ENCODE measurements at regions not wholly inside any gene's neighbourhood (a gene's known extent, or its start where the extent isn't known, plus 50 kb on each side); places are given as distances from the start of the nearest gene placed in this dataset.

GRCh38 chr10:29127037-29127700 lies 161.7 kb upstream of the LYZL1 start:
- no peak for DNase-seq (ENCODE audit: low spot score in 2 of 2)
- Mint-ChIP-seq H3K27ac (no peak overlapping the region), H3K4me1 (no peaks in the 10 kb centered on the region), H3K9me3 (no peaks in the 10 kb centered on the region), H3K36me3 (no peaks in the 10 kb centered on the region), H3K4me3 (no peak overlapping the region)
- ATAC-seq = no peak

- no peaks in the 10 kb centered on the region for H3K36me3 Mint-ChIP-seq
- H3K4me1 Mint-ChIP-seq = no peaks in the 10 kb centered on the region
- no peak overlapping the region for H3K27ac Mint-ChIP-seq
- H3K4me3 Mint-ChIP-seq = no peak overlapping the region
- ATAC-seq (no peak), DNase-seq (ENCODE audit: low spot score in 2 of 2) (no peak)
- H3K9me3 Mint-ChIP-seq = no peaks in the 10 kb centered on the region
Observed at GRCh38 chr10:29127731-29128130, 161.1 kb upstream of the LYZL1 start.

GRCh38 chr10:29130190-29130673 lies 158.6 kb upstream of the LYZL1 start:
- ATAC-seq (no peak), DNase-seq (ENCODE audit: low spot score in 2 of 2) (no peak)
- H3K4me1 Mint-ChIP-seq = no peaks in the 10 kb centered on the region
- no peaks in the 10 kb centered on the region for H3K9me3 Mint-ChIP-seq
- no peak overlapping the region for H3K27ac Mint-ChIP-seq
- H3K4me3 Mint-ChIP-seq = no peak overlapping the region
- H3K36me3 Mint-ChIP-seq = no peaks in the 10 kb centered on the region

- Mint-ChIP-seq H3K9me3 (no peaks in the 10 kb centered on the region), H3K36me3 (no peaks in the 10 kb centered on the region), H3K4me3 (no peak overlapping the region), H3K27ac (no peak overlapping the region), H3K4me1 (no peaks in the 10 kb centered on the region)
- DNase-seq (ENCODE audit: low spot score in 2 of 2) = no peak
- no peak for ATAC-seq
Observed at GRCh38 chr10:29131952-29132547, 156.8 kb upstream of the LYZL1 start.

- no peaks in the 10 kb centered on the region for H3K4me1 Mint-ChIP-seq
Observed at GRCh38 chr10:29132551-29133111, 156.2 kb upstream of the LYZL1 start.

GRCh38 chr10:29135337-29135736 lies 153.5 kb upstream of the LYZL1 start:
- no peak overlapping the region for H3K4me3 Mint-ChIP-seq
- H3K27ac Mint-ChIP-seq = no peak overlapping the region
- H3K4me1 Mint-ChIP-seq = no peaks in the 10 kb centered on the region
- no peak for DNase-seq (ENCODE audit: low spot score in 2 of 2)
- H3K9me3 Mint-ChIP-seq = no peaks in the 10 kb centered on the region
- ATAC-seq = no peak
- no peaks in the 10 kb centered on the region for H3K36me3 Mint-ChIP-seq

More at GRCh38 chr10:29132551-29133111, 156.2 kb upstream of the LYZL1 start:
- no peak overlapping the region for H3K27ac Mint-ChIP-seq
- H3K36me3 Mint-ChIP-seq = no peaks in the 10 kb centered on the region
- DNase-seq (ENCODE audit: low spot score in 2 of 2) = no peak
- no peak for ATAC-seq
- H3K9me3 Mint-ChIP-seq = no peaks in the 10 kb centered on the region
- H3K4me3 Mint-ChIP-seq = no peak overlapping the region

- Mint-ChIP-seq H3K4me3 (no peak overlapping the region), H3K36me3 (no peaks in the 10 kb centered on the region), H3K4me1 (no peaks in the 10 kb centered on the region), H3K9me3 (no peaks in the 10 kb centered on the region), H3K27ac (no peak overlapping the region)
- no peak for DNase-seq (ENCODE audit: low spot score in 2 of 2)
- no peak for ATAC-seq
Observed at GRCh38 chr10:29136411-29136810, 152.5 kb upstream of the LYZL1 start.

GRCh38 chr10:29140151-29140550 lies 148.7 kb upstream of the LYZL1 start:
- Mint-ChIP-seq H3K9me3 (no peaks in the 10 kb centered on the region), H3K4me3 (no peak overlapping the region), H3K4me1 (no peaks in the 10 kb centered on the region), H3K27ac (no peak overlapping the region), H3K36me3 (no peaks in the 10 kb centered on the region)
- no peak for DNase-seq (ENCODE audit: low spot score in 2 of 2)
- no peak for ATAC-seq

- Mint-ChIP-seq H3K4me1 (no peaks in the 10 kb centered on the region), H3K4me3 (no peak overlapping the region), H3K27ac (no peak overlapping the region), H3K36me3 (no peaks in the 10 kb centered on the region), H3K9me3 (no peaks in the 10 kb centered on the region)
- DNase-seq (ENCODE audit: low spot score in 2 of 2) (no peak), ATAC-seq (no peak)
Observed at GRCh38 chr10:29140991-29141390, 147.9 kb upstream of the LYZL1 start.

GRCh38 chr10:29141761-29142160 lies 147.1 kb upstream of the LYZL1 start:
- Mint-ChIP-seq H3K4me3 (no peak overlapping the region), H3K9me3 (no peaks in the 10 kb centered on the region), H3K4me1 (no peaks in the 10 kb centered on the region), H3K36me3 (no peaks in the 10 kb centered on the region), H3K27ac (no peak overlapping the region)
- no peak for ATAC-seq
- no peak for DNase-seq (ENCODE audit: low spot score in 2 of 2)

- no peak overlapping the region for H3K4me3 Mint-ChIP-seq
- no peak overlapping the region for H3K27ac Mint-ChIP-seq
- H3K4me1 Mint-ChIP-seq = no peaks in the 10 kb centered on the region
- DNase-seq (ENCODE audit: low spot score in 2 of 2) (no peak), ATAC-seq (peak; percentile 37)
- H3K9me3 Mint-ChIP-seq = no peaks in the 10 kb centered on the region
- H3K36me3 Mint-ChIP-seq = no peaks in the 10 kb centered on the region
Observed at GRCh38 chr10:29142516-29143314, 146.2 kb upstream of the LYZL1 start.

GRCh38 chr10:29144126-29144525 lies 144.7 kb upstream of the LYZL1 start:
- Mint-ChIP-seq H3K36me3 (no peaks in the 10 kb centered on the region), H3K4me3 (no peak overlapping the region), H3K9me3 (no peaks in the 10 kb centered on the region), H3K4me1 (no peaks in the 10 kb centered on the region), H3K27ac (no peak overlapping the region)
- DNase-seq (ENCODE audit: low spot score in 2 of 2) (no peak), ATAC-seq (no peak)

GRCh38 chr10:29146311-29147100 lies 142.4 kb upstream of the LYZL1 start:
- no peaks in the 10 kb centered on the region for H3K4me1 Mint-ChIP-seq
- H3K36me3 Mint-ChIP-seq = no peaks in the 10 kb centered on the region
- no peak for ATAC-seq
- no peaks in the 10 kb centered on the region for H3K9me3 Mint-ChIP-seq
- no peak overlapping the region for H3K4me3 Mint-ChIP-seq
- DNase-seq (ENCODE audit: low spot score in 2 of 2) = no peak
- no peak overlapping the region for H3K27ac Mint-ChIP-seq

GRCh38 chr10:29150010-29150409 lies 138.9 kb upstream of the LYZL1 start:
- H3K36me3 Mint-ChIP-seq = no peaks in the 10 kb centered on the region
- ATAC-seq (no peak), DNase-seq (ENCODE audit: low spot score in 2 of 2) (no peak)
- H3K4me1 Mint-ChIP-seq = no peaks in the 10 kb centered on the region
- no peaks in the 10 kb centered on the region for H3K9me3 Mint-ChIP-seq
- H3K4me3 Mint-ChIP-seq = no peak overlapping the region
- no peak overlapping the region for H3K27ac Mint-ChIP-seq

- DNase-seq (ENCODE audit: low spot score in 2 of 2) (no peak), ATAC-seq (no peak)
- Mint-ChIP-seq H3K36me3 (no peaks in the 10 kb centered on the region), H3K4me3 (no peak overlapping the region), H3K27ac (no peak overlapping the region), H3K4me1 (no peaks in the 10 kb centered on the region), H3K9me3 (no peaks in the 10 kb centered on the region)
Observed at GRCh38 chr10:29151005-29151404, 137.9 kb upstream of the LYZL1 start.

Data from stimulated activated effector memory CD8-positive, alpha-beta T cell treated with anti-CD3 and anti-CD28 coated beads, Interleukin-12 subunit alpha, Interleukin-12 subunit beta, amount 100 ng/mL, for 72 hours (primary cell).